SK-N-SH (cell line): ENCODE measurements at regions not wholly inside any gene's neighbourhood (a gene's known extent, or its start where the extent isn't known, plus 50 kb on each side); places are given as distances from the start of the nearest gene placed in this dataset.

Experiments used
- CHD2 ChIP-seq: fragments of 150-350 bp; IDR thresholded peaks from 2 replicates; pipeline ENCODE4 v1.6.1; 2018; ENCODE audit warnings: low read length; ENCODE audit not compliant: partially characterized antibody
- ELF1 ChIP-seq: IDR thresholded peaks from 2 replicates; pipeline ENCODE4 v1.4.0; 2012
- FOXM1 ChIP-seq: IDR thresholded peaks from 2 replicates; pipeline ENCODE4 v1.4.0; 2012; ENCODE audit warnings: low read depth, mild to moderate bottlenecking
- GATA2 ChIP-seq: sonication (generic); formaldehyde crosslinking; IDR thresholded peaks from 2 replicates; pipeline ENCODE4 v1.5.0; 2020; ENCODE audit warnings: mild to moderate bottlenecking, missing genetic modification reagents
- NRF1 ChIP-seq: IDR thresholded peaks from 2 replicates; pipeline ENCODE4 v1.6.1; 2012; ENCODE audit warnings: low read depth, mild to moderate bottlenecking, low read length
- POLR2AphosphoS5 ChIP-seq: IDR thresholded peaks from 2 replicates; pipeline ENCODE4 v1.6.1; 2012; ENCODE audit warnings: low read depth, low read length
- RAD21 ChIP-seq: IDR thresholded peaks from 2 replicates; pipeline ENCODE4 v1.6.1; 2012; ENCODE audit warnings: mild to moderate bottlenecking, low read length
- SMC3 ChIP-seq: IDR thresholded peaks from 2 replicates; pipeline ENCODE4 v1.6.1; 2012; ENCODE audit warnings: low read depth, low read length, improper control_type of control experiment
- TAF1 ChIP-seq: IDR thresholded peaks from 2 replicates; pipeline ENCODE4 v1.6.1; 2012; ENCODE audit warnings: low read depth, mild to moderate bottlenecking, low read length, moderate library complexity, borderline replicate concordance
- TF ChIP-seq, protein P1 (sequence below): fragments of 200-600 bp; sonication (generic); IDR thresholded peaks from 2 replicates; pipeline ENCODE4 v1.6.1; 2017; ENCODE audit warnings: antibody characterized with exemption, mild to moderate bottlenecking, moderate library complexity
- TF ChIP-seq, protein P2 (sequence below): fragments of 150-350 bp; IDR thresholded peaks from 2 replicates; pipeline ENCODE4 v1.6.1; 2016; ENCODE audit warnings: mild to moderate bottlenecking, low read depth, low read length
- TF ChIP-seq, protein P3 (sequence below): IDR thresholded peaks from 2 replicates; pipeline ENCODE4 v1.4.0; 2012; ENCODE audit warnings: low read depth
- TF ChIP-seq, protein P4 (sequence below): IDR thresholded peaks from 2 replicates; pipeline ENCODE4 v1.4.0; 2012; ENCODE audit warnings: low read depth, borderline replicate concordance

DNA sequence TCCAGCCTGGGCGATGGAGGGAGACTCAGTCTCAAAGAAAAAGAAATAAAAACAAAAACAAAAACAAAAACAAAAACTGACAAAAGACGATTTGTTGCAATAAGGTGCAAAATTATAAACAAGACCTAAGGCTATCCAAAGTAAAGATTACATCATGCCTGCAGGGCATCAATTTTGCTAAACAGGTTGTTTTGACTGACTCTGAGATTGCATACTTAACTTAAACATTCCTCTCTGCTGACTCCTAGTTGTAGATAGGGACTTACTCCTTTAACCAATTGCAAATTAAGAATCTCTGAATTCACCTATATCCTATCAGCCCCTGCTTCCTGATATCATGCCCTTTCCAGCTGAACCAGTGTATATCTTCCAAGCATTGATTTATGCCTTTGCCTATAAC, 2687.3 kb downstream of the PCDH7 start:
- TF ChIP-seq, protein P1, sequence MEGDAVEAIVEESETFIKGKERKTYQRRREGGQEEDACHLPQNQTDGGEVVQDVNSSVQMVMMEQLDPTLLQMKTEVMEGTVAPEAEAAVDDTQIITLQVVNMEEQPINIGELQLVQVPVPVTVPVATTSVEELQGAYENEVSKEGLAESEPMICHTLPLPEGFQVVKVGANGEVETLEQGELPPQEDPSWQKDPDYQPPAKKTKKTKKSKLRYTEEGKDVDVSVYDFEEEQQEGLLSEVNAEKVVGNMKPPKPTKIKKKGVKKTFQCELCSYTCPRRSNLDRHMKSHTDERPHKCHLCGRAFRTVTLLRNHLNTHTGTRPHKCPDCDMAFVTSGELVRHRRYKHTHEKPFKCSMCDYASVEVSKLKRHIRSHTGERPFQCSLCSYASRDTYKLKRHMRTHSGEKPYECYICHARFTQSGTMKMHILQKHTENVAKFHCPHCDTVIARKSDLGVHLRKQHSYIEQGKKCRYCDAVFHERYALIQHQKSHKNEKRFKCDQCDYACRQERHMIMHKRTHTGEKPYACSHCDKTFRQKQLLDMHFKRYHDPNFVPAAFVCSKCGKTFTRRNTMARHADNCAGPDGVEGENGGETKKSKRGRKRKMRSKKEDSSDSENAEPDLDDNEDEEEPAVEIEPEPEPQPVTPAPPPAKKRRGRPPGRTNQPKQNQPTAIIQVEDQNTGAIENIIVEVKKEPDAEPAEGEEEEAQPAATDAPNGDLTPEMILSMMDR: no peak
- TF ChIP-seq, protein P2, sequence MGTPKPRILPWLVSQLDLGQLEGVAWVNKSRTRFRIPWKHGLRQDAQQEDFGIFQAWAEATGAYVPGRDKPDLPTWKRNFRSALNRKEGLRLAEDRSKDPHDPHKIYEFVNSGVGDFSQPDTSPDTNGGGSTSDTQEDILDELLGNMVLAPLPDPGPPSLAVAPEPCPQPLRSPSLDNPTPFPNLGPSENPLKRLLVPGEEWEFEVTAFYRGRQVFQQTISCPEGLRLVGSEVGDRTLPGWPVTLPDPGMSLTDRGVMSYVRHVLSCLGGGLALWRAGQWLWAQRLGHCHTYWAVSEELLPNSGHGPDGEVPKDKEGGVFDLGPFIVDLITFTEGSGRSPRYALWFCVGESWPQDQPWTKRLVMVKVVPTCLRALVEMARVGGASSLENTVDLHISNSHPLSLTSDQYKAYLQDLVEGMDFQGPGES: no peak
- TF ChIP-seq, protein P3, sequence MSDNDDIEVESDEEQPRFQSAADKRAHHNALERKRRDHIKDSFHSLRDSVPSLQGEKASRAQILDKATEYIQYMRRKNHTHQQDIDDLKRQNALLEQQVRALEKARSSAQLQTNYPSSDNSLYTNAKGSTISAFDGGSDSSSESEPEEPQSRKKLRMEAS: no peak
- no peak for TF ChIP-seq GATA2
- no peak for TF ChIP-seq ELF1
- no peak for TF ChIP-seq TAF1
- TF ChIP-seq, protein P4, sequence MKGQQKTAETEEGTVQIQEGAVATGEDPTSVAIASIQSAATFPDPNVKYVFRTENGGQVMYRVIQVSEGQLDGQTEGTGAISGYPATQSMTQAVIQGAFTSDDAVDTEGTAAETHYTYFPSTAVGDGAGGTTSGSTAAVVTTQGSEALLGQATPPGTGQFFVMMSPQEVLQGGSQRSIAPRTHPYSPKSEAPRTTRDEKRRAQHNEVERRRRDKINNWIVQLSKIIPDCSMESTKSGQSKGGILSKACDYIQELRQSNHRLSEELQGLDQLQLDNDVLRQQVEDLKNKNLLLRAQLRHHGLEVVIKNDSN: no peak
- TF ChIP-seq CHD2: no peak
- no peak for TF ChIP-seq POLR2AphosphoS5
- no peak for TF ChIP-seq NRF1
- TF ChIP-seq FOXM1: no peak
- no peak for TF ChIP-seq RAD21
- TF ChIP-seq SMC3: no peak
